GM12878 (cell line): ENCODE measurements at regions not wholly inside any gene's neighbourhood (a gene's known extent, or its start where the extent isn't known, plus 50 kb on each side); places are given as distances from the start of the nearest gene placed in this dataset.

Experiments
- ATAC-seq: fragments of 200-7000 bp; cut with Tn5 transposase; 3 replicates; pipeline ENCODE4 v1.9.1; 2020; ENCODE audit warnings: mild to moderate bottlenecking, moderate library complexity
- BruUV-seq: library from RNA; stranded (reverse); fragments of 400-500 nt; replicated peaks from 2 replicates; lab custom pipeline; 2021; lab: Mats Ljungman, UMichigan
- CTCF ChIA-PET: fragments of 300-600 bp; sonication (Branson Sonifier 250); formaldehyde crosslinking; extraction: SDS; loops from one replicate; lab custom pipeline; 2021; ENCODE audit warnings: inconsistent platforms; lab: Yijun Ruan, JAX
- POLR2A ChIA-PET: fragments of 350-600 bp; formaldehyde crosslinking; extraction: SDS; loops from one replicate; lab custom pipeline; 2021; ENCODE audit warnings: inconsistent platforms; lab: Charles Lee
- RAD21 ChIA-PET: fragments of 300-600 bp; sonication (Branson Sonifier 250); formaldehyde crosslinking; loops from one replicate; lab custom pipeline; 2023; ENCODE audit warnings: antibody characterized with exemption; ENCODE audit not compliant: unreplicated experiment; lab: Charles Lee
- SMC1A ChIA-PET: fragments of 300-600 bp; sonication (Branson Sonifier 250); formaldehyde crosslinking; loops from one replicate; lab custom pipeline; 2023; ENCODE audit not compliant: unreplicated experiment, uncharacterized antibody; lab: Charles Lee
- DNase-seq: peaks from one replicate; pipeline ENCODE4 v3.0.0-alpha.2; 2011; ENCODE audit warnings: low read depth, low spot score
- FAIRE-seq: peaks from 3 replicates; lab custom pipeline; 2011; peaks lifted over from hg19 to GRCh38; lab: Jason Lieb, UNC
- H2AFZ ChIP-seq: 2 replicates; pipeline ENCODE4 v1.6.0; 2011; ENCODE audit warnings: low read depth, low read length, control low read depth; ENCODE audit not compliant: control insufficient read depth
- H3K27ac ChIP-seq: 2 replicates; pipeline ENCODE4 v1.5.1; 2011; ENCODE audit warnings: control low read depth; ENCODE audit not compliant: control insufficient read depth, insufficient read depth
- H3K27me3 ChIP-seq, 2 experiments: replicated peaks in 1 of 2; 2 replicates each; pipeline versions ENCODE4 v1.6.0 to v1.6.1; 2011; ENCODE audit warnings: low read length in 1 of 2; ENCODE audit not compliant: control insufficient read depth in 2 of 2, insufficient read depth in 2 of 2
- H3K36me3 ChIP-seq, 2 experiments: 2 replicates each; pipeline ENCODE4 v1.5.1; 2011; ENCODE audit warnings: low read length in 1 of 2; ENCODE audit not compliant: control insufficient read depth in 2 of 2, insufficient read depth in 2 of 2
- H3K4me1 ChIP-seq: 2 replicates; pipeline ENCODE4 v1.6.1; 2011; ENCODE audit warnings: mild to moderate bottlenecking, low read length, moderate library complexity, mixed read lengths; ENCODE audit not compliant: control insufficient read depth, insufficient read depth
- H3K4me2 ChIP-seq: 2 replicates; pipeline ENCODE4 v1.6.0; 2011; ENCODE audit warnings: control low read depth; ENCODE audit not compliant: control insufficient read depth, insufficient read depth
- H3K4me3 ChIP-seq: fragments of 200-600 bp; sonication (generic); 2 replicates; pipeline ENCODE4 v1.5.1; 2016
- H3K79me2 ChIP-seq: 2 replicates; pipeline ENCODE4 v1.6.0; 2011; ENCODE audit warnings: low read length; ENCODE audit not compliant: control insufficient read depth, insufficient read depth
- H3K9ac ChIP-seq: 2 replicates; pipeline ENCODE4 v1.8.0; 2011; ENCODE audit warnings: low read length, control low read depth, mixed read lengths; ENCODE audit not compliant: control insufficient read depth, insufficient read depth
- H3K9me3 ChIP-seq: replicated peaks from 3 replicates; pipeline ENCODE4 v1.5.1; 2011; ENCODE audit warnings: mild to moderate bottlenecking, low read length; ENCODE audit not compliant: control insufficient read depth, insufficient read depth
- H4K20me1 ChIP-seq: 2 replicates; pipeline ENCODE4 v1.6.0; 2011; ENCODE audit not compliant: control insufficient read depth, insufficient read depth
- ATF7 ChIP-seq: fragments of 450-650 bp; IDR thresholded peaks from 2 replicates; pipeline ENCODE4 v1.6.1; 2016; ENCODE audit warnings: low read depth, mild to moderate bottlenecking
- EED ChIP-seq: sonication (generic); IDR thresholded peaks from 2 replicates; pipeline ENCODE4 v1.6.1; 2016; ENCODE audit warnings: antibody characterized with exemption, low read depth
- FOXM1 ChIP-seq: IDR thresholded peaks from 2 replicates; pipeline ENCODE4 v1.6.1; 2012; ENCODE audit warnings: low read depth, mild to moderate bottlenecking, inconsistent platforms, low read length, moderate library complexity
- HDGF ChIP-seq: fragments of 450-650 bp; IDR thresholded peaks from 2 replicates; pipeline ENCODE4 v1.6.1; 2016; ENCODE audit warnings: antibody characterized with exemption
- IKZF2 ChIP-seq, 2 experiments: fragments of 450-650 bp; IDR thresholded peaks; 2 replicates each; pipeline ENCODE4 v1.6.1; 2017; ENCODE audit warnings: mild to moderate bottlenecking in 2 of 2, moderate library complexity in 2 of 2
- IRF4 ChIP-seq: IDR thresholded peaks from 2 replicates; pipeline ENCODE4 v1.6.1; 2011; ENCODE audit warnings: low read depth, low read length
- KDM1A ChIP-seq: fragments of 200-600 bp; sonication (generic); IDR thresholded peaks from 2 replicates; pipeline ENCODE4 v1.6.1; 2016; ENCODE audit warnings: borderline replicate concordance
- MXI1 ChIP-seq: fragments of 150-350 bp; IDR thresholded peaks from 2 replicates; pipeline ENCODE4 v1.6.1; 2011; ENCODE audit warnings: low read depth, mild to moderate bottlenecking, inconsistent platforms, low read length, improper control_type of control experiment
- MYB ChIP-seq: fragments of 150-350 bp; IDR thresholded peaks from 2 replicates; pipeline ENCODE4 v1.6.1; 2014; ENCODE audit warnings: mild to moderate bottlenecking, low read depth, low read length, borderline replicate concordance
- NR2F1 ChIP-seq: fragments of 450-650 bp; conservative IDR thresholded peaks from 2 replicates; pipeline ENCODE4 v1.6.1; 2017; ENCODE audit warnings: mild to moderate bottlenecking
- REST ChIP-seq: IDR thresholded peaks from 2 replicates; pipeline ENCODE4 v1.6.1; 2012; ENCODE audit warnings: mild to moderate bottlenecking, low read depth, low read length
- SUPT20H ChIP-seq: IDR thresholded peaks from 2 replicates; pipeline ENCODE4 v1.6.1; 2011; ENCODE audit warnings: low read depth, mild to moderate bottlenecking, low read length, moderate library complexity, borderline replicate concordance; ENCODE audit not compliant: control insufficient read depth
- WGBS: methylation state at CpG from one replicate; pipeline ENCODE4 v1.1.6; 2016; ENCODE audit warnings: low lambda C conversion rate; ENCODE audit not compliant: insufficient replicate concordance, insufficient coverage; ENCODE audit errors: missing lambda C conversion rate; 5-methylcytosine and 5-hydroxymethylcytosine counted together
- in situ Hi-C: fragments of 300-500 bp; cut with MboI; formaldehyde crosslinking; loops from 9 replicates; pipeline ENCODE4 v1.14.3; 2018; ENCODE audit warnings: mixed read lengths
- intact Hi-C: fragments of 100-400 bp; cut with micrococcal nuclease; formaldehyde crosslinking; loops from one replicate; pipeline ENCODE4 v1.14.2; 2022; ENCODE audit not compliant: unreplicated experiment
- TF ChIP-seq, protein P1 (sequence below): fragments of 450-650 bp; conservative IDR thresholded peaks from 2 replicates; pipeline ENCODE4 v1.6.1; 2017; ENCODE audit warnings: mild to moderate bottlenecking, moderate library complexity

- Histone ChIP-seq H3K4me3 (no peak overlapping the region), H3K36me3 (no peaks in the 10 kb centered on the region), H3K27ac (no peak overlapping the region), H3K27me3 (no peaks in the 10 kb centered on the region), H3K4me1 (no peaks in the 10 kb centered on the region)
- WGBS: 0% methylated on average over 3 of the region's 3 CpGs
- intact Hi-C loops (no loop called here), in situ Hi-C loops (no loop called here)
- TF ChIP-seq IKZF2 (IDR thresholded peaks at IDR 0.05) (no peak), KDM1A (no peak), FOXM1 (no peak), MYB (no peak), IRF4 (no peak), MXI1 (no peak), SUPT20H (no peak), HDGF (no peak), NR2F1 (no peak), REST (no peak), ATF7 (no peak), EED (no peak)
- TF ChIP-seq, protein P1, sequence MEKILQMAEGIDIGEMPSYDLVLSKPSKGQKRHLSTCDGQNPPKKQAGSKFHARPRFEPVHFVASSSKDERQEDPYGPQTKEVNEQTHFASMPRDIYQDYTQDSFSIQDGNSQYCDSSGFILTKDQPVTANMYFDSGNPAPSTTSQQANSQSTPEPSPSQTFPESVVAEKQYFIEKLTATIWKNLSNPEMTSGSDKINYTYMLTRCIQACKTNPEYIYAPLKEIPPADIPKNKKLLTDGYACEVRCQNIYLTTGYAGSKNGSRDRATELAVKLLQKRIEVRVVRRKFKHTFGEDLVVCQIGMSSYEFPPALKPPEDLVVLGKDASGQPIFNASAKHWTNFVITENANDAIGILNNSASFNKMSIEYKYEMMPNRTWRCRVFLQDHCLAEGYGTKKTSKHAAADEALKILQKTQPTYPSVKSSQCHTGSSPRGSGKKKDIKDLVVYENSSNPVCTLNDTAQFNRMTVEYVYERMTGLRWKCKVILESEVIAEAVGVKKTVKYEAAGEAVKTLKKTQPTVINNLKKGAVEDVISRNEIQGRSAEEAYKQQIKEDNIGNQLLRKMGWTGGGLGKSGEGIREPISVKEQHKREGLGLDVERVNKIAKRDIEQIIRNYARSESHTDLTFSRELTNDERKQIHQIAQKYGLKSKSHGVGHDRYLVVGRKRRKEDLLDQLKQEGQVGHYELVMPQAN: no peak
- TF ChIP-seq, all 136 proteins: peak for 0
- Histone ChIP-seq H3K4me2 (no peak overlapping the region), H3K9me3 (no peaks in the 10 kb centered on the region), H4K20me1 (no peaks in the 10 kb centered on the region), H3K79me2 (no peaks in the 10 kb centered on the region), H2AFZ (no peak overlapping the region), H3K9ac (no peak overlapping the region)
- FAIRE-seq (no peak), DNase-seq (no peak), ATAC-seq (no peak)
- RAD21 ChIA-PET: no interaction called here
- CTCF ChIA-PET: no interaction called here
- SMC1A ChIA-PET: no interaction called here
- no TSS peak for BruUV-seq
- POLR2A ChIA-PET: no interaction called here
Observed at GRCh38 chr6:86595641-86596040, 341.7 kb upstream of the HTR1E start.
